ENCODE measurements at regions not wholly inside any gene's neighbourhood (a gene's known extent, or its start where the extent isn't known, plus 50 kb on each side); places are given as distances from the start of the nearest gene placed in this dataset.
"Not testable (repeated sequence)": the region's sequence is repeated elsewhere in the genome, so short reads cannot be mapped to it uniquely, and the experiment has no call there.

DNA sequence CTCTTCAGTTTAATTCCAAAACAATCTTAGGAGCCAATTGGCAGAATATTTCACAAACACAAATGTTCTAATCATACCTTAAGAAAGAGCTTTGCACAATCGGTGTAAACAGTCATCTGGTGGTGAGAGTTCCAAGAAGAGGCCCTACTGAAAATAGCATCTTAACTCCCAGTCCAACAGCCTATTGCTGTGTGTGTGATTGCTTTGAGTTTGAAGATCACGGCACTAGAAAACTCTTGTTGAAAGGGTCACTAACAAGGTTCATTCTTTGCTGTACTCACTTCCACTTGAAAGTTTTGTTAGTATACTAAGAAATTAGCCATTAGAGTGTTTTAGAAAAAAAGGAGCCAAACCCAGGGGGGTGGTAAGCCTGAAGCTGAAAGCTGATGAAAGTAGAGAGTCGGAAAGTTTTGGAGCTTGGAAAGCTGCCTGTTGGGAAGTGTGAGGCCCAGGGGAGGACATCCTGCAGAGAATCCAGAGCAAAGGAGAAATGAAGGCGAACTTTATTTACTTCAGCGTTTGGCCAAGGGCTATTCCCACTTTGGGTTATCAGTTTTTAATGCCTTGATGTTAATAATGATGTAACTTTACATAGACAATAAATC, 180.3 kb upstream of the GHR start:
- no peak overlapping the region for H3K4me2 ChIP-seq (ENCODE audit: insufficient read depth, low read length)
- no peak overlapping the region for H3K4me3 ChIP-seq (ENCODE audit: low read depth in 1 of 2, low read length in 2 of 2)
- H3K36me3 ChIP-seq (ENCODE audit: insufficient read depth, low read length): no peaks in the 10 kb centered on the region
- no peaks in the 10 kb centered on the region for H3K79me2 ChIP-seq (ENCODE audit: insufficient read depth, low read length)
- no peaks in the 10 kb centered on the region for H3K9me3 ChIP-seq (ENCODE audit: insufficient read depth, low read length, severe bottlenecking)
- TF ChIP-seq, protein P1, sequence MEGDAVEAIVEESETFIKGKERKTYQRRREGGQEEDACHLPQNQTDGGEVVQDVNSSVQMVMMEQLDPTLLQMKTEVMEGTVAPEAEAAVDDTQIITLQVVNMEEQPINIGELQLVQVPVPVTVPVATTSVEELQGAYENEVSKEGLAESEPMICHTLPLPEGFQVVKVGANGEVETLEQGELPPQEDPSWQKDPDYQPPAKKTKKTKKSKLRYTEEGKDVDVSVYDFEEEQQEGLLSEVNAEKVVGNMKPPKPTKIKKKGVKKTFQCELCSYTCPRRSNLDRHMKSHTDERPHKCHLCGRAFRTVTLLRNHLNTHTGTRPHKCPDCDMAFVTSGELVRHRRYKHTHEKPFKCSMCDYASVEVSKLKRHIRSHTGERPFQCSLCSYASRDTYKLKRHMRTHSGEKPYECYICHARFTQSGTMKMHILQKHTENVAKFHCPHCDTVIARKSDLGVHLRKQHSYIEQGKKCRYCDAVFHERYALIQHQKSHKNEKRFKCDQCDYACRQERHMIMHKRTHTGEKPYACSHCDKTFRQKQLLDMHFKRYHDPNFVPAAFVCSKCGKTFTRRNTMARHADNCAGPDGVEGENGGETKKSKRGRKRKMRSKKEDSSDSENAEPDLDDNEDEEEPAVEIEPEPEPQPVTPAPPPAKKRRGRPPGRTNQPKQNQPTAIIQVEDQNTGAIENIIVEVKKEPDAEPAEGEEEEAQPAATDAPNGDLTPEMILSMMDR (IDR thresholded peaks at IDR 0.05; ENCODE audit: borderline replicate concordance, extremely low read depth, low read length, poor library complexity, severe bottlenecking): no peak
- TF ChIP-seq EZH2 (IDR thresholded peaks at IDR 0.05; ENCODE audit: borderline replicate concordance, low read depth, low read length, severe bottlenecking): no peak
- H3K27ac ChIP-seq (ENCODE audit: low read length): no peak overlapping the region
- ATAC-seq (ENCODE audit: insufficient read depth, low read depth) (no peak), DNase-seq (no peak)
- no peaks in the 10 kb centered on the region for H4K20me1 ChIP-seq (ENCODE audit: insufficient read depth, low read length)
- no peak overlapping the region for H2AFZ ChIP-seq (ENCODE audit: low read depth, low read length)
- H3K9ac ChIP-seq (ENCODE audit: low read depth, low read length): no peak overlapping the region
- H3K4me1 ChIP-seq (ENCODE audit: insufficient read depth, low read length): no peaks in the 10 kb centered on the region
- H3K27me3 ChIP-seq (ENCODE audit: insufficient read depth, low read length, poor library complexity): no peaks in the 10 kb centered on the region

DNA sequence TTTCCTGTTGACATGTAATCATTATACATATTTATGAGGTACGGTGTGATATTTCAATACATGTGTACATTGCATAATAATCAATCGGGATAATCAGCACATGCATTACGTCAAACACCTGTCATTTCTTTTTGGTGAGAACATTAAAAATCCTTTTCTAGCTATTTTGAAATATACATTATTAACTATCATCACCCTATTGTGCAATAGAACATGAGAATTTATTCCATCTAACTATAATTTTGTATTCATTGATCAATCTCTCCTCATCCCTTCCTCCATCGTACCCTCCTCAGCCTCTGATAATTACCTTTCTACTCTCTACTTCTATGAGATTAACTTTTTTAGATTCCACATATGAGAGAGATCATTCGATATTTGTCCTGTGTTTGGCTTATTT, 170.9 kb upstream of the GHR start:
- no peaks in the 10 kb centered on the region for H3K36me3 ChIP-seq (ENCODE audit: insufficient read depth, low read length)
- TF ChIP-seq EZH2 (IDR thresholded peaks at IDR 0.05; ENCODE audit: borderline replicate concordance, low read depth, low read length, severe bottlenecking): no peak
- TF ChIP-seq, protein P1 (IDR thresholded peaks at IDR 0.05; ENCODE audit: borderline replicate concordance, extremely low read depth, low read length, poor library complexity, severe bottlenecking): no peak
- no peaks in the 10 kb centered on the region for H4K20me1 ChIP-seq (ENCODE audit: insufficient read depth, low read length)
- no peaks in the 10 kb centered on the region for H3K4me1 ChIP-seq (ENCODE audit: insufficient read depth, low read length)
- no peak for ATAC-seq (ENCODE audit: insufficient read depth, low read depth)
- H3K4me3 ChIP-seq (ENCODE audit: low read depth in 1 of 2, low read length in 2 of 2): no peak overlapping the region
- H3K27me3 ChIP-seq (ENCODE audit: insufficient read depth, low read length, poor library complexity): no peaks in the 10 kb centered on the region
- no peak overlapping the region for H3K9ac ChIP-seq (ENCODE audit: low read depth, low read length)
- no peak overlapping the region for H3K27ac ChIP-seq (ENCODE audit: low read length)
- H3K4me2 ChIP-seq (ENCODE audit: insufficient read depth, low read length): no peak overlapping the region
- no peaks in the 10 kb centered on the region for H3K79me2 ChIP-seq (ENCODE audit: insufficient read depth, low read length)
- DNase-seq: no peak
- no peak overlapping the region for H2AFZ ChIP-seq (ENCODE audit: low read depth, low read length)
- no peaks in the 10 kb centered on the region for H3K9me3 ChIP-seq (ENCODE audit: insufficient read depth, low read length, severe bottlenecking)

DNA sequence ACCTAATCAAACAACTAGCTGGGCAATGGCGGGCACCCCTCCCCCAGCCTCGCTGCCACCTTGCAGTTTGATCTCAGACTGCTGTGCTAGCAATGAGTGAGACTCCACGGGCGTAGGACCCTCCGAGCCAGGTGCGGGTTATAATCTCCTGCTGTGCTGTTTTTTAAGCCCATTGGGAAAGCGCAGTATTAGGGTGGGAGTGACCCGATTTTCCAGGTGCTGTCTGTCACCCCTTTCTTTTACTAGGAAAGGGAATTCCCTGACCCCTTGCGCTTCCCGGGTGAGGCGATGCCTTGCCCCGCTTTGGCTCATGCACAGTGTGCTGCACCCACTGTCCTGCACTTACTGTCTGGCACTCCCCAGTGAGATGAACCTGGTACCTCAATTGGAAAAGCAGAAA, 163.3 kb upstream of the GHR start:
- DNase-seq; ATAC-seq (ENCODE audit: insufficient read depth, low read depth): not testable (repeated sequence)

DNA sequence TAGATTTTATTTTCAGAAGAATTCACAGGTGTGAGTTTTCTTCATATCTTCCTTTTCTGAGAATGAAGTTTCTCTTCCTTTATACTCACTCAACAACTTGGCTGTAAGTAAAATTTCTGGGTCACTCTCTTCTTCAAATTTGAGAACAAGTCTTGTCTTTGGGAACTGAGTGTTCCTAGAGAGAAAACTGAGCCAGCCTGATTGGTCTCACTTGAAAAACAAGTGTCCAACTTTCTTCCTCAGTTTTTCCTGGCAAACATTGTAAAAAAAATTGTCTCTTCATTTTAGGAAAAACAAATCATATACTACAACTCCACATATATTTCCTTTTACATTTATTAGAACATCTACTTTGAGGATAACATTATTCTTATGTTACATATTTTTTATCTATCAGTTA, 156.1 kb upstream of the GHR start:
- Histone ChIP-seq H3K4me3 (ENCODE audit: low read depth in 1 of 2, low read length in 2 of 2) (no peak overlapping the region), H3K36me3 (ENCODE audit: insufficient read depth, low read length) (no peaks in the 10 kb centered on the region), H3K4me2 (ENCODE audit: insufficient read depth, low read length) (no peak overlapping the region), H3K9me3 (ENCODE audit: insufficient read depth, low read length, severe bottlenecking) (no peaks in the 10 kb centered on the region), H2AFZ (ENCODE audit: low read depth, low read length) (no peak overlapping the region), H4K20me1 (ENCODE audit: insufficient read depth, low read length) (no peaks in the 10 kb centered on the region), H3K4me1 (ENCODE audit: insufficient read depth, low read length) (no peaks in the 10 kb centered on the region), H3K27ac (ENCODE audit: low read length) (no peak overlapping the region), H3K79me2 (ENCODE audit: insufficient read depth, low read length) (no peaks in the 10 kb centered on the region), H3K27me3 (ENCODE audit: insufficient read depth, low read length, poor library complexity) (no peaks in the 10 kb centered on the region), H3K9ac (ENCODE audit: low read depth, low read length) (no peak overlapping the region)
- no peak for TF ChIP-seq EZH2 (IDR thresholded peaks at IDR 0.05; ENCODE audit: borderline replicate concordance, low read depth, low read length, severe bottlenecking)
- TF ChIP-seq, protein P1 (IDR thresholded peaks at IDR 0.05; ENCODE audit: borderline replicate concordance, extremely low read depth, low read length, poor library complexity, severe bottlenecking): no peak
- no peak for ATAC-seq (ENCODE audit: insufficient read depth, low read depth)
- DNase-seq: no peak

More for the DNA sequence above, 163.3 kb upstream of the GHR start:
- not testable (repeated sequence) for H4K20me1 ChIP-seq (ENCODE audit: insufficient read depth, low read length); H3K4me3 ChIP-seq (ENCODE audit: low read depth in 1 of 2, low read length in 2 of 2); H3K9me3 ChIP-seq (ENCODE audit: insufficient read depth, low read length, severe bottlenecking); H3K27ac ChIP-seq (ENCODE audit: low read length); H3K79me2 ChIP-seq (ENCODE audit: insufficient read depth, low read length); H3K27me3 ChIP-seq (ENCODE audit: insufficient read depth, low read length, poor library complexity); H2AFZ ChIP-seq (ENCODE audit: low read depth, low read length); H3K4me1 ChIP-seq (ENCODE audit: insufficient read depth, low read length); H3K36me3 ChIP-seq (ENCODE audit: insufficient read depth, low read length); H3K4me2 ChIP-seq (ENCODE audit: insufficient read depth, low read length); H3K9ac ChIP-seq (ENCODE audit: low read depth, low read length)

DNA sequence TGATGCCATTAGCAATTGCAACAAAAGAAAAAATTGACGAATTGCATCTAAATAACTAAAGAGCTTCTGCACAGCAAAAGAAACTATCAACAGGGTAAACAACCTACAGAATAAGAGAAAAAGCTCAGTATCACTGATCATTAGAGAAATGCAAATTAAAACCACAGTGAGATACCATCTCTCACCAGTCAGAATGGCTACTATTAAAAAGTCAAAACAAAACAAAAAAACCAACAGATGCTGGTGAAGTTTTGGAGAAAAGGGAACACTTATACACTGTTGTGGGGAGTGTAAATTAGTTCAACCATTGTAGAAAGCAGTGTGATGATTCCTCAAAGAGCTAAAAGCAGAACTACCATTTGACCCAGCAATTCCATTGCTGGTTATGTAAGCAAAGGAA, 155.1 kb upstream of the GHR start:
- not testable (repeated sequence) for DNase-seq; H4K20me1 ChIP-seq (ENCODE audit: insufficient read depth, low read length); H3K79me2 ChIP-seq (ENCODE audit: insufficient read depth, low read length); H3K4me1 ChIP-seq (ENCODE audit: insufficient read depth, low read length); H3K4me3 ChIP-seq (ENCODE audit: low read depth in 1 of 2, low read length in 2 of 2); H3K36me3 ChIP-seq (ENCODE audit: insufficient read depth, low read length); H3K27me3 ChIP-seq (ENCODE audit: insufficient read depth, low read length, poor library complexity); ATAC-seq (ENCODE audit: insufficient read depth, low read depth); H2AFZ ChIP-seq (ENCODE audit: low read depth, low read length); H3K9ac ChIP-seq (ENCODE audit: low read depth, low read length); H3K27ac ChIP-seq (ENCODE audit: low read length); H3K4me2 ChIP-seq (ENCODE audit: insufficient read depth, low read length); H3K9me3 ChIP-seq (ENCODE audit: insufficient read depth, low read length, severe bottlenecking)
